ENCODE measurements at regions not wholly inside any gene's neighbourhood (a gene's known extent, or its start where the extent isn't known, plus 50 kb on each side); places are given as distances from the start of the nearest gene placed in this dataset.

- no peak overlapping the region for H3K9ac ChIP-seq (replicated peaks; ENCODE audit: extremely low read depth, insufficient read depth, low read length)
- no TSS peak for BruUV-seq (replicated peaks)
- peaks cover 0 to 3% of the 10 kb centered on the region in 2 experiments for H3K27me3 ChIP-seq (ENCODE audit: control insufficient read depth in 2 of 2, insufficient read depth in 2 of 2, low read length in 2 of 2)
- DNase-seq (ENCODE audit: low read depth, low spot score), result no peak
- CTCF ChIA-PET, result interaction anchor here (1.4 kb wide), 1 partner anchor 10 kb away, joined by 3 read pairs; no protein-coding TSS in a partner anchor
- H2AFZ ChIP-seq (ENCODE audit: low read depth, low read length), result no peak overlapping the region
- FAIRE-seq, result no peak
- TF ChIP-seq FOS (IDR thresholded peaks at IDR 0.05; ENCODE audit: borderline replicate concordance, insufficient read depth, low read length) (no peak), GATA2 (IDR thresholded peaks at IDR 0.05; ENCODE audit: insufficient read depth, insufficient read length, low read depth, low read length) (no peak), EZH2 (IDR thresholded peaks at IDR 0.05; ENCODE audit: borderline replicate concordance, low read depth, low read length, severe bottlenecking) (no peak), MAX (IDR thresholded peaks at IDR 0.05; ENCODE audit: insufficient read depth, insufficient read length) (no peak), POLR2AphosphoS5 (IDR thresholded peaks at IDR 0.05; ENCODE audit: insufficient read depth, low read depth, low read length) (no peak), MYC (IDR thresholded peaks at IDR 0.05; ENCODE audit: low read depth, low read length) (no peak), POLR2A (IDR thresholded peaks at IDR 0.05; ENCODE audit: low read depth, low read length) (no peak), CTCF (IDR thresholded peaks at IDR 0.05; ENCODE audit: extremely low read depth in 1 of 2, insufficient read depth in 1 of 2, low read depth in 1 of 2, low read length in 2 of 2) (no peak), JUN (IDR thresholded peaks at IDR 0.05; ENCODE audit: borderline replicate concordance, insufficient read depth, insufficient read length, low read depth) (no peak)
- no peaks in the 10 kb centered on the region for H3K36me3 ChIP-seq (ENCODE audit: control insufficient read depth in 2 of 2, extremely low read depth in 1 of 2, insufficient read depth in 2 of 2, low read length in 2 of 2)
- dilution Hi-C loops (cut with MboI; ENCODE audit: extremely low pct_ligation_motif_present, low sequenced_read_pairs) (no loop called here), intact Hi-C loops (cut with micrococcal nuclease) (no loop called here)
- H3K9me1 ChIP-seq (replicated peaks; ENCODE audit: control insufficient read depth, extremely low read depth, insufficient read depth, low read length), result no peaks in the 10 kb centered on the region
- H3K79me2 ChIP-seq (ENCODE audit: control insufficient read depth, insufficient read depth, low read length), result no peaks in the 10 kb centered on the region
- no peak overlapping the region for H3K4me3 ChIP-seq (replicated peaks in 1 of 3; ENCODE audit: insufficient read depth in 1 of 3, low read depth in 1 of 3, low read length in 3 of 3)
- no peaks in the 10 kb centered on the region for H4K20me1 ChIP-seq (replicated peaks; ENCODE audit: control insufficient read depth, extremely low read depth, insufficient read depth, low read length)
- H3K4me1 ChIP-seq (ENCODE audit: control insufficient read depth, extremely low read depth, insufficient read depth, low read length), result no peaks in the 10 kb centered on the region
- no peak overlapping the region for H3K27ac ChIP-seq (ENCODE audit: insufficient read depth, low read depth, low read length)
- POLR2A ChIA-PET, result no interaction called here
- H3K9me3 ChIP-seq (replicated peaks; ENCODE audit: control insufficient read depth, insufficient read depth, low read length), result no peaks in the 10 kb centered on the region
- no peak overlapping the region for H3K4me2 ChIP-seq (ENCODE audit: insufficient read depth, low read length)
Measured at GRCh38 chr6:134702279-134702678, 247.6 kb downstream of the ALDH8A1 start.

Measured in endothelial cell of umbilical vein (primary cell).